Osteoblast (primary cell): ENCODE measurements at regions not wholly inside any gene's neighbourhood (a gene's known extent, or its start where the extent isn't known, plus 50 kb on each side); places are given as distances from the start of the nearest gene placed in this dataset.
"Not testable (repeated sequence)": the region's sequence is repeated elsewhere in the genome, so short reads cannot be mapped to it uniquely, and the experiment has no call there.

ENCODE experiments used
- DNase-seq: peaks from one replicate; pipeline ENCODE4 v3.0.0; 2011; ENCODE audit warnings: low spot score, mixed read lengths; ENCODE audit not compliant: insufficient read length; ENCODE audit errors: missing footprints
- H2AFZ ChIP-seq: 2 replicates; pipeline ENCODE4 v1.6.0; 2011; ENCODE audit warnings: mild to moderate bottlenecking, low read length
- H3K27ac ChIP-seq: 2 replicates; pipeline ENCODE4 v1.5.1; 2011; ENCODE audit warnings: mild to moderate bottlenecking, low read depth, low read length, moderate library complexity
- H3K27me3 ChIP-seq: 2 replicates; pipeline ENCODE4 v1.6.0; 2012; ENCODE audit warnings: mild to moderate bottlenecking, control low read depth, inconsistent platforms, low read length, moderate library complexity; ENCODE audit not compliant: insufficient read depth
- H3K36me3 ChIP-seq: 2 replicates; pipeline ENCODE4 v1.5.1; 2011; ENCODE audit warnings: mild to moderate bottlenecking, low read length, control low read depth, moderate library complexity; ENCODE audit not compliant: insufficient read depth
- H3K4me1 ChIP-seq: 2 replicates; pipeline ENCODE4 v1.5.1; 2011; ENCODE audit warnings: mild to moderate bottlenecking, low read length, control low read depth, moderate library complexity; ENCODE audit not compliant: insufficient read depth
- H3K4me2 ChIP-seq: 2 replicates; pipeline ENCODE4 v1.6.0; 2011; ENCODE audit warnings: mild to moderate bottlenecking, low read length; ENCODE audit not compliant: insufficient read depth
- H3K4me3 ChIP-seq: fragments of 200-600 bp; sonication (generic); 3 replicates; pipeline ENCODE4 v1.5.1; 2012; ENCODE audit warnings: mild to moderate bottlenecking, low read length, inconsistent platforms; ENCODE audit not compliant: insufficient read depth
- H3K79me2 ChIP-seq: 2 replicates; pipeline ENCODE4 v1.6.0; 2012; ENCODE audit warnings: mild to moderate bottlenecking, low read length, control low read depth, inconsistent platforms; ENCODE audit not compliant: insufficient read depth
- H3K9me3 ChIP-seq: 2 replicates; pipeline ENCODE4 v1.5.1; 2011; ENCODE audit warnings: low read depth, low read length, control low read depth
- H4K20me1 ChIP-seq: 2 replicates; pipeline ENCODE4 v1.6.0; 2012; ENCODE audit warnings: mild to moderate bottlenecking, low read length, control low read depth; ENCODE audit not compliant: insufficient read depth
- TF ChIP-seq, protein P1 (sequence below): IDR thresholded peaks from 2 replicates; pipeline ENCODE4 v1.5.1; 2011; ENCODE audit warnings: mild to moderate bottlenecking, low read depth, low read length, moderate library complexity; ENCODE audit errors: extremely low read depth

DNA sequence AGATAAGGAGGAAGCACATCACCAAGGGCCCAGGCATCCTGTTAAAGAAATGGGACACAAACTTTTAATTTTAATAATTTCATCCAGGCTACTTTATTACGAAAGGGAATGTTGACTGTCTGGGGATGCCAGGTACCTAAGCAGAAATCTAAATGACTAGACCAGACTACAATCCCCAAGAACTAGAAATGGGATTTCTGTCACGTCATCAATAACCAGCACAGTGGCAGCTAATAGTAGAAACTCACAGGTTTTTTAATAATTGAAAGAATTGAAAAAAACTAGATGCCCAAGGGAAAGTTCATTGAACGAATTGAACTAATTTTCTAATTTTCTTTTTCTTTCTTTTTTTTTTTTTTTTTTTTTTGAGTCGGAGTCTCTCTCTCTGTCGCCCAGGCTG is 789.3 kb downstream of the IGSF11 start:
- H4K20me1 ChIP-seq: no peaks in the 10 kb centered on the region
- no peak for DNase-seq
- H3K36me3 ChIP-seq: no peaks in the 10 kb centered on the region
- no peak overlapping the region for H2AFZ ChIP-seq
- H3K4me3 ChIP-seq: no peak overlapping the region
- H3K79me2 ChIP-seq: no peaks in the 10 kb centered on the region
- no peak overlapping the region for H3K4me2 ChIP-seq
- no peaks in the 10 kb centered on the region for H3K9me3 ChIP-seq
- H3K4me1 ChIP-seq: no peaks in the 10 kb centered on the region
- TF ChIP-seq, protein P1, sequence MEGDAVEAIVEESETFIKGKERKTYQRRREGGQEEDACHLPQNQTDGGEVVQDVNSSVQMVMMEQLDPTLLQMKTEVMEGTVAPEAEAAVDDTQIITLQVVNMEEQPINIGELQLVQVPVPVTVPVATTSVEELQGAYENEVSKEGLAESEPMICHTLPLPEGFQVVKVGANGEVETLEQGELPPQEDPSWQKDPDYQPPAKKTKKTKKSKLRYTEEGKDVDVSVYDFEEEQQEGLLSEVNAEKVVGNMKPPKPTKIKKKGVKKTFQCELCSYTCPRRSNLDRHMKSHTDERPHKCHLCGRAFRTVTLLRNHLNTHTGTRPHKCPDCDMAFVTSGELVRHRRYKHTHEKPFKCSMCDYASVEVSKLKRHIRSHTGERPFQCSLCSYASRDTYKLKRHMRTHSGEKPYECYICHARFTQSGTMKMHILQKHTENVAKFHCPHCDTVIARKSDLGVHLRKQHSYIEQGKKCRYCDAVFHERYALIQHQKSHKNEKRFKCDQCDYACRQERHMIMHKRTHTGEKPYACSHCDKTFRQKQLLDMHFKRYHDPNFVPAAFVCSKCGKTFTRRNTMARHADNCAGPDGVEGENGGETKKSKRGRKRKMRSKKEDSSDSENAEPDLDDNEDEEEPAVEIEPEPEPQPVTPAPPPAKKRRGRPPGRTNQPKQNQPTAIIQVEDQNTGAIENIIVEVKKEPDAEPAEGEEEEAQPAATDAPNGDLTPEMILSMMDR: no peak
- H3K27me3 ChIP-seq: no peaks in the 10 kb centered on the region
- no peak overlapping the region for H3K27ac ChIP-seq

DNA sequence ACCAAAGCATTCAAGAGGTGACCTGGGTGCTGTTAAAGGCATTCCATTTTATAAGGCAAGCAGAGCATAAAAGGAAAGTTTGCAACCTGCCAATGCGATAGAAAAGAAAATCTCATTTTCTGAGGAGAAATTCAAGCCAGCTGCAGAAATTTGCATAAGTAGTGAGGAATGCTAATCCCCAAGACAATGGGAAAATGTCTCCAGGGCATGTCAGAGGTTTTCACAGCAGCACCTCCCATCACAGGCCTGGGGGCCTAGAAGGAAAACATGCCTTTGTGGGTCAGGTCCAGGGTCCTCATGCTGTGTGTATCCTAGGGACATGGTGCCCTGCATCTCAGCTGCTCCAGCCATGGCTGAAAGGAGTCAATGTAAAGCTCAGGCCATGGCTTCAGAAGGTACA is 775.8 kb downstream of the IGSF11 start:
- H3K4me3 ChIP-seq, H3K79me2 ChIP-seq, H3K27me3 ChIP-seq, H2AFZ ChIP-seq, H3K9me3 ChIP-seq, H3K4me2 ChIP-seq, H3K27ac ChIP-seq, H3K36me3 ChIP-seq, DNase-seq, H3K4me1 ChIP-seq, H4K20me1 ChIP-seq: not testable (repeated sequence)

- no peaks in the 10 kb centered on the region for H3K9me3 ChIP-seq
- no peaks in the 10 kb centered on the region for H3K36me3 ChIP-seq
- TF ChIP-seq, protein P1: no peak
- no peak overlapping the region for H3K27ac ChIP-seq
- no peaks in the 10 kb centered on the region for H4K20me1 ChIP-seq
- H3K27me3 ChIP-seq: no peaks in the 10 kb centered on the region
- H3K79me2 ChIP-seq: no peaks in the 10 kb centered on the region
- no peak overlapping the region for H2AFZ ChIP-seq
- no peak overlapping the region for H3K4me2 ChIP-seq
- no peaks in the 10 kb centered on the region for H3K4me1 ChIP-seq
- DNase-seq: no peak
- no peak overlapping the region for H3K4me3 ChIP-seq
Measured at GRCh38 chr3:118262800-118263402, 771.7 kb downstream of the IGSF11 start.

DNA sequence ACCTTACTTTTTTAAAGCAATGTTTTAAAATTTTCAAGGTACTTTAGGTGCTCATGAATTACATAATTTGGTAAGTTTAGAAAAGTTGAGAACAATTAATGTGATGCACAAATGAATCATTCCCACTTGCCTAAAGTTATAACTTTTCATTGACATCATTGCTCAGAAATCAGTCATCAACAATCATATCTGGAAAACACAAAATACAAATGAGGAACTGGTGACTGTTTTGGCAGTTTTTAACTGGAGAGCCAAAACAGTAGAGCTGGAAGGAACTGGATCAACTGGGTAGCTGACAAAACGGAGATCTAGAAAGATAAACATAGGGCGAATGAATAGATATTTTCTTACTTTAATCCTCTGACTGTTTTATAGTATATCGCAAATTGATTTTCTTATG is 767.1 kb downstream of the IGSF11 start:
- DNase-seq: no peak
- Histone ChIP-seq H3K4me1 (no peaks in the 10 kb centered on the region), H3K27ac (no peak overlapping the region), H3K4me2 (no peak overlapping the region), H3K9me3 (no peaks in the 10 kb centered on the region), H3K4me3 (no peak overlapping the region), H2AFZ (no peak overlapping the region), H3K79me2 (no peaks in the 10 kb centered on the region), H4K20me1 (no peaks in the 10 kb centered on the region), H3K27me3 (no peaks in the 10 kb centered on the region), H3K36me3 (no peaks in the 10 kb centered on the region)
- TF ChIP-seq, protein P1: no peak
